EL (cell line): ENCODE measurements at regions not wholly inside any gene's neighbourhood (a gene's known extent, or its start where the extent isn't known, plus 50 kb on each side); places are given as distances from the start of the nearest gene placed in this dataset.

Source experiments
- DNase-seq: peaks from one replicate; pipeline ENCODE4 v3.0.0-alpha.2; 2016

- DNase-seq, result no peak
Observed at GRCh38 chr7:54810401-54810800, 51.4 kb upstream of the SEC61G start.

DNA sequence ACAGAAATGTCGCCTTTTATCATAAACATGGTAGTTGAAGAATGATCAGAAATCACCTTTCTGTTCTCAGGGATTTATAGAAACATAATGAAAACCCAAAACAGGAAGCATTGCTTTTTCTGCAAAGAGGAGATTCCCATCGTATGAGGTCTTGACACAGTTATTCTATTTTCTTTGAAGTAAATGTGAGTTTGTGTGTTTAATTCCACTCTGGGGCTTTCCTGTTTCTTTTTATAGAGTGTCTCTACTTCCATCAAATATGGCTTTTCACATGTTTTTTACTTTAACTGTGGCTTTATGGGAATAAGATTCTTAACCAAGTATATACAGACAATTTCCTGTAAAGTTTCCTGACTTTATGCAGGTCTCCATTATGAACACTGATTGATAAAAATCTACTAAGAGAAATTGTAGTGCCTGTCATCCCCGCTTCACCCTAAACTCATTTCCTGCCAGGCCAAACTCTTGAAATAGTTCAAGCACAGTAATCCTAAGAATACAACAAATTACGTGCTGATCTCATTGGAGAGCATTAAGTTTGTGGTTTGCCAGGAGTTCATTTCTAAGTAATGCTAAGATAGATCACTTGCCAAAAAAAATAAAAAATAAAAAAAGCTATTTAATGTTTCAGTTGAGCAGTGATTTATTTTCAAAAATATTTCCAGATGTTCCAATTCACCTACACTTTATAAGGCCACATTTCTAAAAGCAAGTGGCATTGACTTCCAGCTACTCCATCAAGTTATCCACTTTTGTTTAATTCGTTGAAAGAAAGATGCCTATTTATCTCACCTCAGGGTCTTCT lies 52.2 kb upstream of the SEC61G start:
- DNase-seq, result peak; percentile 84

DNA sequence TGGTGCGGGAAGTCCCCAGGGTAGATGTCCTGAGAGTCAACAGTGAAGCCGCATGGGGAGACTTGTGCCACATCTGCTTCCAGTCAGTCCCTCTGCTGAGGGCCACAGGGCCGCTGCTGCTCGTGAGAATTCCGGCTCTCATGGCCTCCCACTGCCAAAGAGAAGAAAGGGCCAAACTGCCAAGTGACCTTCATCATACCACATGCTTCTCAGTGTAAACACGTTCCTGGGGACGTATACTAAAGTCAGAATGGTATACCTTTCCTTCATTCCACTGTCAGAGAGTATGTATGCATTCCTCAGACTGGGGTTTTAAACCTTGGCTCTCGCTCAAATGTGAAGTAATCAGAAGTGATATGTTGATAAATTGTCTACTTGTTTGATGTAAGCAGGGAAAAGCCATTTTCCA lies 52.8 kb upstream of the SEC61G start:
- DNase-seq, result peak; percentile 74

GRCh38 chr7:54812756-54813322 lies 53.8 kb upstream of the SEC61G start:
- DNase-seq, result no peak

- no peak for DNase-seq
Observed at GRCh38 chr7:54813398-54813797, 54.4 kb upstream of the SEC61G start.

GRCh38 chr7:54814401-54814800 lies 55.4 kb upstream of the SEC61G start:
- no peak for DNase-seq

GRCh38 chr7:54817152-54817551 lies 58.1 kb upstream of the SEC61G start:
- no peak for DNase-seq

DNA sequence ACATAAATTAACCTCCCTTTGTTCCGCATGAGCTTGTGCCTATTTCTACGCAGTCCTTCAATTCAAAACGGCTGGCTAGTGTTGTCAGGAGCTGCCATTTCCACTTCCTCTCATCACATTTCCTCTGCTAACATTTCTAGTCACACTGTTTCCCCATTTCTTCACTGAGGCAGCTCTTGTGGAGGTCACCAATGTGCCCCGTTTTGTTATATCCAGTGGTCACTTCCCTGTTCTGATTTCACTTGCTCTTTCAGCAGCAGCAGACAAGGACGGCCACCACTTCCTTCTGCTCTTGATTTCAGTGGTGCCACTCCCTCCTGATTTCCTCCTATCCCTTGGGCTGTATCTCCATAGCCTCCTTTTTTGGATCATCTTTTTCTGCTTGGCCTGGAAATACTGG lies 64.8 kb upstream of the SEC61G start:
- no peak for DNase-seq

DNA sequence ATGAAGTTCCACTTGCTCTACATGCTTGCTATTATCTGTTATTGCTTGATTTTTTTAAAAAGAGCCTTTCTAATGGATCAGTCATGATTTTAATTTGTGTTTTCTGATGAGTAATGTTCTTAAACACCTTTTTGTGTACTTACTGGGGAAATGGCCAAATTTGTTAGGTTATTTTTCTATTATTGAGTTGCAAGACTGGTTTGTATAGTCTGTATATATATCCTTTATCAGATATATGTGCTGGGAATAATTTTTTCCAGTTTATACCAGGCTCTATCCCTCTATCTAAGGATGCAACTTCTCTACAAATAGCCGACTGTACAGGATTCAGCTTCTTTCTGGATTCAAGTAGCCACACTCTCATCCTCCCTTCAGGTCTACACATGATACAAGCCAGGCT lies 65.6 kb upstream of the SEC61G start:
- no peak for DNase-seq

DNA sequence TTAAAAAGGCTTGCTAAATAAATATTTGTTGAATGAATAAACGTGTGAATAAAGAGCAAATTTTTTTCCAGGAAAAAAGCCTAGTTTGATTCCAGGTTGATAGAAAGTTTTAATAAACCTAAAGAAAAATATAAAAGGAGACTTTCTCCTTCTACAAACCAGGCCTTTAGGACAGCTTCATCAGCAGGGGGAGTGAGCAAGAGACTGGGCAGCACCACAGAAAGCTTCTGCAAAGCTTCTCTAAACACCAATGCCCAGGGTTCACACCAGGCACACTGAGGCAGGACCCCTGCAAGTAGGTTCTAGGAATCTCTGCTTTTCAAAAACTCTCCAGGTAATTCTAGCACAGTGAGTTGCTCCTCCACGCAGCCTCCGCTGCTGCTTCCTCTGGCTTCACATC lies 66.4 kb upstream of the SEC61G start:
- no peak for DNase-seq

- no peak for DNase-seq
Observed at GRCh38 chr7:54827734-54828133, 68.7 kb upstream of the SEC61G start.

DNA sequence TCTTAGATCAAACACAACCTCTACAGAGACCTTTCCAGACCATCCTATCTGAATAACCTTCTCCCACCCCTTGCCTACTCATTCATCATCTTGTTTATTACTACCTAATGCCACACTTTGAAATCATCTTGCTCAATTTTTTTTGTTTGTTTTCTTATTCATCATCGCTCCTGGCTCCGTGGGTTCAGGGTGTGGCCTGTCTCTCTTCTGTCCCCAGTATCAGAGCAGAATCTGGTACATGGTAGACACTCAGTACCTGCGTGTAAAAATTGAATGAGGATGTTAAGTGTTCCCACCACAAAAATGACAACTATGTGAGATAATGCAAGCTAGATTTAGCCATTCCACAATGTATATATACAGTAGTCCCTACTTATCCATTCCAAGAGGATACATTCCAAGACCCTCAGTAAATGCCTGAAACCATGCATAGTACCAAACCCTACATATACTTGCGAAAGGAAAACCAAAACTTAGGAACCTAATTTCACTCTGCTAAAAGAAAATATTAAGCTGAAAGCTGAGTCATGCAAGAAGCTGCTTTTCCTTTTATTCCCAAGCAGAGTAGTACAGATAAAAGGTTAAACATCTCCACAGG lies 72.1 kb upstream of the SEC61G start:
- DNase-seq, result peak; percentile 36

DNA sequence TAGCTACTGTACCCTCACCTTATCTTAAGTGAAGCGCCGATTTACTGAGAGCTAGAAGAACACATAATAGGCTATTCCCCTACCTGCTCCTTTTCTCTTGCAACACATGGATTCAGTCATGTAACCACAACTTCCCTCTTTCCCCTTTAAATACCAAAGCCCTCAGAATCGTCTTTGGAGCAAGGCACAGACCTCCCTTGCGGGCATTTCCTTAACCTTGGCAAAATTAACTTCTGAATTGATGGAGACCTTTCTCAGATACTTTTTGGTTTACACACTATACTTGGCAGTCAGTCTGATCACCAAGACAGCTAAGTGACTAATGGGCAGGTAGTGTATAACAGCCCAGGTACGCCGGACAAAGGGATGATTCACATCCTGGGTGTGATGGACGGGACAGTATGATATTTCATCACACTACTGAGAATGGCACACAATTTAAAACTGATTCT lies 72.7 kb upstream of the SEC61G start:
- DNase-seq, result no peak

DNA sequence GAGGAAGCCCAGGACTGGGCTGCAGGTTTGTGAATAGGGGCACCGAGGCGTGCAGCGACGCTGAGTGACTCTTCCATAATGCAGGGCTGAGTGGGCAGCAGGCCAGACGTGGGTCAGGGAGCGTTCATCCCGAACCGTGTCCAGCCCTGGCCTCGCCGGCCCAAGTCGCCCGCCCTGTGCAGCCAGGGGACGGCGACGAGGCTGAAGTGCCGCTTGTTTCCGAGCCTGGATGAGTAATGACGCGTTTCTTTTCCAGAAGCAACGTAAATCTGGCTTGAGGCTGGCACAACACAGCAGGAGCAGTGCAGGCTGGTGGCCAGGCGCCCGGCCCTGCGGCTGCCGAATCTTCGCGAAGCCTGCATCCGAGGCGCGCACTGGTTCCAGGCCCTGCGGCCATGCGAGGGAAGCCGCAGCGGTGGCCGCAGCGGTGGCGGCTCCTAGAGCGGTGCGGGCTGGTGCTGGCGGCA lies 74.0 kb upstream of the SEC61G start:
- DNase-seq, result no peak

- no peak for DNase-seq
Observed at GRCh38 chr7:54837168-54837567, 78.2 kb upstream of the SEC61G start.

DNA sequence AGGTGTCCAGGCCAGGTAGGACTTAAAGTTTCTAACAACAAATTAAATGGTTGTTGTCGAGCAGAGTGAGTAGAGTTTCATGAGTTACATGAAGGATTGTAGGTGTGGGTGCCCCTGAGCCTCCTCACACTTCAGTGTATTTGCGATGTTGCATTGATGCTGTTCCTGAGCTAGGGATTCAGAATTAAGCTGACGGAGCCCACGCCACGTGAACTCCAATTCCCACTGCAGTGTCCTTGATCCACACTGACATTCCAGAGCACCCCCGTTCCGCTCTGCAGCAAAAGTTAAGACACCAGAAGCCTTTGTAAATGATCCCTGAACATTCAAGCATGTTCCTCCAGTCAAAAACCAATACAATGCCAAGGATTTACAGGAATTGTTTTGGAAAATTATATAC lies 78.8 kb upstream of the SEC61G start:
- DNase-seq, result no peak

DNA sequence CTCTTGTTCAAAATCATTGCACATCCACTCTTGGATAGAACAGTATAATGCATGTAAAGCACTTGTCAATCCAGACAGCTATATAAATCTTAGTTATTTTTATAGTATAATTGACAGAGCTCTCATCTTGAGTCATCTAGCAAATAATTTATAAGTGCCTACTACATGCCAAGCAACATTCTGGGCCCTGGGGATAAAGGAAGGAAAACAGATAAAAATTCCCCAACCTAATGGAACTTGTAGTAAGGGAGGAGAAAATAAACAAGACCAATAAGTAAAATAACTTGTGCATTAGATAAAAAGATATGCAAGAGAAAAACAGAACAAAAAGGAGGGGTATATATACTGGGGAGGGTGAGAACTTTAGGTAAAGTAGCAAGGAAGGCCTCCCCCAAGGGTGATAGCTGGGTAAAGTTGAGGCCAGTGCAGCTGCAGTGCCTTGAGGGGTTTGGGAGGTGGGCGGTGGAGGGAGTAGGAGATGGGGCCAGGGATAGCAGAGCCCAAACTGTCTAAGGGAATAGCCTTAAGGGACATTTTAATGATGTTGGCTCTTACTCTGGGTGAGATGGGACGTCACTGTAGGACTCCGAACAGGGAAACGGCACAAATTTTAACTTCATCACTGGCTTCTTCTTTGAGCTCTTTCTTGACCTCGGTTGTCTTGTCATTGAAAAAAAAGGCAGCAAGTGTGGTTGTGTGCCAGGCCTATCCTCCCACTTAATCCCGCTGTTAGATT lies 79.3 kb upstream of the SEC61G start:
- no peak for DNase-seq

- peak; percentile 68 for DNase-seq
Observed at GRCh38 chr7:54839575-54840213, 80.7 kb upstream of the SEC61G start.

DNA sequence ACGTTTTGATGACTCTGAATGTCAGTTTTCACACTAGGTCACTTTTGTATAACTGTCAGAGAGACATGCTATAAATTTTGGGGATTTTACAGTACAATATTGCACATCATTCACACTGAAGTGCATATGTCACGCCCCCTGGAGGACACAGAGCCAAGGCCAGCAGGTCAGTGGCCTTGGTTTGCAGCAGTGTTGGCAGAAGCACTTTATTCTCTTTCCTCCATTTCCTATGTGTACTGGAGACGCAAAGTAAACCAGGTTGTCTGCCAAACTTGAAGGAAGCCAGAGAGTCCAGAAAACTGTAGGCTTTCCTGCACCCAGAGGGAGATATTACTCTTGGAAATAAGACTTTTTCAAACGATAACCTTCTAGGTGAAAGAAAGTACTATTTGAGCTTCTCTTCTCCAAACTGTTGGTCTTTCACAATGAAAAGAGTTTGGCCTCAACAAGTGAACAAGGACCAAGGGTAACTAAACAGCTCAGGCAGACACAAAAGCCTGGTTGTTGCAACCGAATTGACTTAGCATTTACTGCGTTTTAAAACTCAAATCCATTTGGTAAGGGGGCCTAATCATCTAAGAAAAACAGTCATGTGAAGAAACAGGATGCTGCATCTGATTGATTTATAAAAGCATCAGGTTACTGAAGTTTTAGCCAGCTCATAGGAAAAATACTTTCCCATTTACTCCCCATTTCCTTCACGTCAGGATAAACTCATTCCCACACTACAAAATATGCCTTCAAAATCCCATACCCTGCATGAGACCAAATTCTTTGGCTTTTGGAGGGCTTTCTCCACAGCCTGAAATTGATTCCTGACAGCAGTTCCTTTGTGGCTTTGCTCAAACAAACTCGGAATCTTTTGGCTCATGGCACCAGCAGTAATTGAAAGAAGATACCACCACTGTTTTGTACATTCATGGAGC lies 83.0 kb upstream of the SEC61G start:
- peak; percentile 29 for DNase-seq

DNA sequence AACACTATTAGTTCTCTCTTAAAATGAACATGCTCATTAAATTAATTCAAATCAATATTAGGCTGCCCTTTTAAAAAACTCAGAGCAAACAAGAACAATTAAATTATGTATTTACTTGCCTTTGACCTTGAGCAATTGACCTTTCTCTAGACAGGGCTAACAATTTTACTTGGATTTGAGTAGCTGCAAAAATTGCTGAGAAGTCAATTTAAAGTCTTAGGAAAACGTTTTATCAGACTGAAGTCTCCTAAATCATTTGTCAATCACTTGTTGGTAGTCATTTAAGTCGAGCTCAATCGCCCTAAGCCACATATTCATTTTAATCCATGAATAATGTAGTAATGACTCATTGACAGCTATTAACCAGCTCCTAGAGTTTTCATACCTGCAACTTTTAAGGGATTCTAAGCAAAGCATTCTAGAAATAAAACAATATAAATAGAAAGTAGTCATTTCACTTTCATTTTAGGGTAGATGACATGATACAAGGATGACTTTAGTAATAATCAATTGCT lies 84.9 kb upstream of the SEC61G start:
- DNase-seq, result no peak

DNA sequence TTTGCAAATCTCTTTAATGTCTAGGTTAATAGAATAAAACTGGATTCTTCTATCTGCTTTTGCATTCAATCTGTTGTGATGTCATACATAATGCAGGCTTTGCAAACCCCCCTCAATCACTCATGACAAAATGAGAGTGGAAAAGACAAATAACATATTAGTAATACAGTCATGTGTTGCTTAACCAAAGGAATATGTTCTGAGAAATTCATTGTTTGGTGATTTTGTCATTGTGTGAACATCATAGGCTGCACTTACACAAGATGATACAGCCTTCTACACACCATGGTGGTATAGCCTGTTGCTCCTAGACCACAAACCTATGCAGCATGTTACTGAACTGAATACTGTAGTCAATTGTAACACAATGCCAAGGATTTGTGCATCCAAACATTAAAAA lies 87.3 kb upstream of the SEC61G start:
- DNase-seq, result no peak

DNA sequence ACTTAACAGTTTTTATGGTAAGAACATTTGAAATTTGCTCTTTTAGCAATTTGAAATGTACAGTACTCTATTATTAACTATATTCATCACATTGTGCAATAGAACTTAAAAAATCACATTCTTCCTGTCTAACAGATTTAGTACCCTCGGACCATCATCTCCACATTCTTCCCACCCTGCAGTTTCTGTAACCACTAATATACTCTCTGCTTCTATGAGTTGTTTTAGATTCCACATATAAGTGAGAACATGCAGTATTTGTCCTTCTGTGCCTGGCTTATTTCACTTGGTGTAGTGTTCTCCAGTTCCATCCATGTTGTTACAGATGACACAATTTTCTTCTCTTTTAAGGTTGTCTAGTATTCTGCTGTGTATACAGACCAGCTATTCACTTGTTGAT lies 88.9 kb upstream of the SEC61G start:
- DNase-seq, result no peak
